ENCODE measurements at regions not wholly inside any gene's neighbourhood (a gene's known extent, or its start where the extent isn't known, plus 50 kb on each side); places are given as distances from the start of the nearest gene placed in this dataset.
"Not testable (repeated sequence)": the region's sequence is repeated elsewhere in the genome, so short reads cannot be mapped to it uniquely, and the experiment has no call there.

- no peak for DNase-seq
Measured at GRCh38 chr2:195289081-195289480, 367.9 kb upstream of the SLC39A10 start.

GRCh38 chr2:195279840-195280427 is 377.1 kb upstream of the SLC39A10 start:
- DNase-seq = no peak

GRCh38 chr2:195270466-195271039 is 386.5 kb upstream of the SLC39A10 start:
- no peak for DNase-seq

- DNase-seq = no peak
Measured at GRCh38 chr2:195269220-195269619, 387.8 kb upstream of the SLC39A10 start.

DNA sequence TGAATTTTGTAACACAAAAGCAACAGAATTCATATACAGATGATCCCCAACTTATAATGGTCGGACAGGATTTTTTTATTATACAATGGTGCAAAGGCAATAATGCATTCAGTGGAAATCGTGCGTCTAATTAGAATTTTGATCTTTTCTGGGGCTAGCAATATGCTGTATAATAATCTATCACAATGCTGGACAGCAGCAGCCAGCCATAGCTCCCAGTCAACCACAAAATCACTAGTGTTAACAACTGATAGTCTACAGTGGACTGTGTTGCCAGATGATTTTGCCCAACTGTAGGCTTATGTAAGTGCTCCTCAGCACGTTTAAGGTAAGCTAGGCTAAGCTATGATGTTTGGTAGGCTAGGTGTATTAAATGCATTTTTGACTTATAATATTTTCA is 399.0 kb upstream of the SLC39A10 start:
- no peak for DNase-seq

DNA sequence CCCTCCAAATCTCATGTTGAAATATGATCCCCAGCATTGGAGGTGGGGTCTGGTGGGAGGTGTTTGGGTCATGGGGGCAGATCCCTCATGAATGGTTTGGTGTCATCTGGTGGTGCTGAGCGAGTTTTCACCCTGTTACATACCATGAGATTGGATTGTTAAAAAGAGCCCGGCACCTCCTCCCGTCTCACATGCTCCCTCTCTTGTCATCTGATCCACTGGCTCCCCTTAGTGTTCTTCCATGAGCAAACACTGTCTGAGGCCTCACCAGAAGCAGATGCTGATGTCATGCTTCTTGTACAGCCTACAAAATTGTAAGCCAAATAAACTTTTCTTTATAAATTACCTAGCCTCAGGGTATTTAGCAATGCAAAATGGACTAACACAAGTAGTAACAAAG is 405.0 kb upstream of the SLC39A10 start:
- DNase-seq = no peak

GRCh38 chr2:195251214-195251613 is 405.8 kb upstream of the SLC39A10 start:
- DNase-seq = no peak

DNA sequence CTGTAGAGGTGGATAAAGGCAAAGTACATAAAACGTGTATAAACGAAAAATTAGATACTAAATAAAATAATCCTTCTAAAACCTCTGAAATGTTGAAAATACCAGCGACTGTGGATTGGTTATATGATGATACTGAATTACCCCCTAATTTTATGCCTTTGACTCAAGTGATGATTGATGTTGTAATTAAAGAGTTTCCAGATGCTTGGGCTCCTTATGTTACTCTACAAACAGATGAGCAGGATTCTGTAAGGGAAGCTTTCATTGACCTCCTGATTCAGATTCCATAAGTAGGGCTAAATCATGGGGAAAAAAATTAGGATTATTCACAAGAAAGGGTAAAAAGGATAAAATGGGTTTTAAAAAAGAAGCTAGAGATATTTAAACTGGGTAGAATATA is 418.2 kb upstream of the SLC39A10 start:
- no peak for DNase-seq

DNA sequence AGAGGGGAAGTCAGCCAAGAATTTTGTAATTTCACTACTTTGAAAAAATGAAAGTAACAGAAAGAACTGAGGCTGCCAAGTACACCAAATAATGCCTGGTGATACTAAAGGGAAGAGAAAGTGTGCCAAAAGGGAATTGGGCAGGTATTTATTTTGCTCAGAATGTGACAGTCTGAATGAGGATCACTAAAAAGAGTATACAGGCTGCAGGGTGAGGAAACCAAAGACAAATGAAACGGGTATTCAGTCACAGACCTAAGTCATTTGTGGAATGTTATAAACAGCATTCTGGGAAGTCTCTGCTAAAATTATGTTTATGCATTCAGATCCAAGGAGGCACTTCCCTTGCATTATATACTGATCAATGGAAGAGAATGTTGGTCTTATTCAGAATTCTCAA is 418.6 kb upstream of the SLC39A10 start:
- DNase-seq = no peak

DNA sequence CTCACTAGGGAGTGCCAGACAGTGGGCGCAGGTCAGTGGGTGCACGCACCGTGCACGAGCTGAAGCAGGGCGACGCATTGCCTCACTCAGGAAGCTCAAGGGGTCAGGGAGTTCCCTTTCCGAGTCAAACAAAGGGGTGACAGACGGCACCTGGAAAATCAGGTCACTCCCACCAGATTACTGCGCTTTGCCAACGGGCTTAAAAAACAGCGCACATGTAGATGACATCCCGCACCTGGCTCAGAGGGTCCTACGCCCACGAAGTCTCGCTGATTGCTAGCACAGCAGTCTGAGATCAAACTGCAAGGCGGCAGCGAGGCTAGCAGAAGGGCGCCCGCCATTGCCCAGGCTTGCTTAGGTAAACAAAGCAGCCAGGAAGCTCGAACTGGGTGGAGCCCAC is 428.5 kb upstream of the SLC39A10 start:
- not testable (repeated sequence) for DNase-seq

- DNase-seq = no peak
Measured at GRCh38 chr2:195214072-195214471, 443.0 kb upstream of the SLC39A10 start.

DNA sequence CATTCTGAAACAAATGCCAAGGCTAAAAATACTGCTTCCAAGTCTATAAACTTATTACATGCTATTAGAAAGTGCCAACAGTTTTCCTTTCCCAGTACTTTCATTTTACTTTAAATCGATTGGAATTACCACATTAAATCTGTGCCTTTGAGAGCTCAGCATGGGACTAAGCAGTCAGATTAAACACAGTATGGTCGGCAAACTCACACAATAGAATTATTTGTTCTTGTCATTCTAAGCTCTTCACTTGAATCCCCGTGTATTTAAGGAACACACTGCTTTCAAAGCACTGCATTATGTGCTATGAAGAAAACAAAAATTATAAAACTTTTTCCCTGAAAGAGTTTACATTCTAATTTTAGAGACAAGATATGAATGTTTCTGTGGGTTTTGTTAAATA is 444.4 kb upstream of the SLC39A10 start:
- DNase-seq = no peak

DNA sequence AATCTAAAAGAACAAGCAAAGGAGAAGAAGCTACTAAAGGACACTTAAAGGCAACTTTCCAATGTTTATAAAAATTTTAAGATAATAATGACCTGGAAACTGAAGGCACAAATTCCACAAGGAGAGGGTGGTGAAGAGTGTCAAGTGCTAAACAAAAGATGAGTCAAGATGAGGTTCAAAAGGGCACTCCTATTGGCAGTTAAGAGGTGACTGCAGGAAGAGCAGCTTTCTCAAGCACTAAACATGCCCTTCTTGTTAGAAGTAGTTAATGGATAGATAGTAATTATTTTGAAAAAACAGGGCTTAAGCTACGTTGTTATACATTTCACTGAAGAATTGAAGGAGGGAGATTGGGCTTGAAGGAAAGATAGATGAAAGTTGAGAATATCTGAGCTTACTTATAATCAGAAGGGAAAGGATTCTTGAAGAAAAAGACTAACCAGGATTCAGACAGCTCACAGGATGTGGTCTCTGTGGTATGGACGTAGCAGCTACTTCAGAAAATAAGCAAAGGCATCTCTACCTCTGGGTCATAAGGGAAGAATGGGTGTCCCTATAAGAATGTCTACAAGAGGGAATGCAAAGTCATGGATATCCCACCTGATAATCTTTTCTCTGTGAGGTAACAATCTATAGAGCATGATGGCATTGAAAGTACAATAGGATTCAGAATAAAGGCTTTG is 454.7 kb upstream of the SLC39A10 start:
- no peak for DNase-seq

GRCh38 chr2:195199864-195200263 is 457.2 kb upstream of the SLC39A10 start:
- DNase-seq = no peak

GRCh38 chr2:195181059-195181705 is 475.8 kb upstream of the SLC39A10 start:
- DNase-seq = no peak

DNA sequence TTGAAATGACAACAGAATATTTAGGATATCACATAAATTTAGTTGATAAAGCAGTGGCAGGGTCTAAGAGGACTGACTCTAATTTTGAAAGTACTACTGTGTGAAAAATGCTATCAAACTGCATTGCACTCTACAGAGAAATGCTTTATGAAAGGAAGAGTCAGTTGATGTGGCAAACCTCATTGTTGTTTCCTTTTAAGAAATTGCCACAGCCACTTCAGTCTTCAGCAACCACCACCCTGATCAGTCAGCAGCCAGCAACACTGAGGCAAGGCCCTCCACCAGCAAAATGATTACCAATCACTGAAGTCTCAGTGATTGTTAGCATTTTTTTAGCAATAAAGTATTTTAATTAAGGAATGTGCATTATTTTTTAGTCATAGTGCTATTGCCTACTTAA is 488.7 kb upstream of the SLC39A10 start:
- no peak for DNase-seq

GRCh38 chr2:195164930-195165329 is 492.1 kb upstream of the SLC39A10 start:
- DNase-seq = no peak

- DNase-seq = no peak
Measured at GRCh38 chr2:195162918-195163317, 494.1 kb upstream of the SLC39A10 start.

DNA sequence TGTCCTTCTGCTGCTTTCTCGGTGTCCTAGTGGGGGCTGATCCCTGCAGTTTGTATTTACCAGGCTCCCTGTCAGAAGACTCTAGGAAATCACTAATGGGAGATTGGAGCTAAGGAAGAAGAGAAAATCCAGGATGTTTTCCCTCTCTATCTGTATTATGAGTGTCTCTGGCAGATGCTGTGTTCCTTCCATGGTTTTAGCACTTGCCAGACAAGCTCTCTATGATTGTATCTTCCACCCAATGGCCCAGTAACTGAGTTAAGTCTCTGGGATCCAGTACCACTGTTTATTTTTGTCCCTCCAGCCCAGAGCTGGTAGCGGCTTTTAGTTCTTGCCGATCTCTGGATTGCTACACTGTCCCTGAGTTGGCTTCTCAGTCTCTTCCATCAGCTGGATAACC is 494.8 kb upstream of the SLC39A10 start:
- DNase-seq = no peak

GRCh38 chr2:195160963-195161362 is 496.1 kb upstream of the SLC39A10 start:
- DNase-seq = no peak

DNA sequence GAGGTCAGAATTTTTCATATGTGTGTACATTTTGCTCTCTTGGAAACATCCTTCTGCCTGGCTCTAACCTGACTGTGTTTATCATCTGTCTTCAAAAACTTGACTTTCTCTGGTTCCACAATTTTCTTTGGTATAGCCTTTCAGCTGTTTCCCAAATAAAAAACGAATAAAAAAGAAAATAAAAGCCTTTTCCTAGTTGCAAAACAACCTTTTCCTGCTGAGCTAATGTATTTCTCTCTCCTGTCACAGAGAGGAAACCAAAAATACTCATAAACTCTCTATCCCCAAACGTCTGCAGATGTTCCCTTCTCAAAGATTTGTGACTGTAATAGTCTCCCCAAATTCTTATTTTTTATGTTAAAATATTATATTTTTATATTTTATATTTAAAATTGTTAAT is 505.3 kb upstream of the SLC39A10 start:
- no peak for DNase-seq

DNA sequence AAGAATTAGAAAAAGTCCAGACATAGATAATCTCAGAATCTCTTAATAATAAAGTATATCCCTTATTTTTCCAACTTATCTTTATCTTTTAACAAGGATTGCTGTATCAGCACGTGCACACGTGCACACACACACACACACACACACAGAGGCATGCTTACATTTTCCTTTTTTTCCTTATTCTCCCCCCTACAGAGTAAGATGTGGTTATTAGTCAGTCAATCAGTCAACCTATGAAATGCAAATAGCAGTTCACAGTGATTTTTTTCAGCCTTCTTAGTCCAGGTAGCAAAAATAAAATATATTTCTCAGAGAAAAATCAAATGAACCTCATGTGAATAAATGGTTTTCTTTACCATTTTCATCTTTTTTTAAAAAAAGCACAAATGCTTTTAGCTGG is 506.2 kb upstream of the SLC39A10 start:
- no peak for DNase-seq

DNA sequence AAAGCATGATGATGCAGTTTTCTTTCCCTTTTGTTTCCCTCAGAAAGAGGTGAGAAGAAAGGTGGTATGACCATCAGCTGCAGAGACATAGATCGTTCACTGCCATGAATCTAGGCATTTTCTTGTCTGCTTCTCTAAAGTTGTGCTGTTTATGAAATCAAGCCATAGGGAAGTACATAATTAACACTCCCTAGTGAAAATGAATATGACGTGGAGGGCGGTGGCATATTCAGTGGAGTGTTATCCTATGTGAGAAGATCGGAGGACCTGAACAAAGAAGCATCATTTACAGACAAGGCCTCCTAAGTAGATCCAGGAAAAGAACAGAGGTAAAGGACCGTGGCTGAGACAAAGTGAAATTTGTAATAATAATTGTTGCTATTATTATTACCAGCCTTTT is 509.0 kb upstream of the SLC39A10 start:
- DNase-seq = no peak

All from activated CD4-positive, alpha-beta T cell treated with anti-CD3 and anti-CD28 coated beads for 1 hour (primary cell).